Testis (tissue), 2 donors: ENCODE measurements at regions not wholly inside any gene's neighbourhood (a gene's known extent, or its start where the extent isn't known, plus 50 kb on each side); places are given as distances from the start of the nearest gene placed in this dataset.

Experiments
- DNase-seq: peaks from one replicate; pipeline ENCODE4 v3.0.0-alpha.2; 2019
- H3K27ac ChIP-seq, 2 donors: fragments of 200-600 bp; sonication (generic); one replicate each; pipeline ENCODE4 v1.5.1; 2019
- H3K27me3 ChIP-seq: fragments of 200-600 bp; sonication (generic); one replicate; pipeline ENCODE4 v1.5.1; 2019
- H3K36me3 ChIP-seq: fragments of 200-600 bp; sonication (generic); one replicate; pipeline ENCODE4 v1.5.1; 2017; ENCODE audit warnings: low read depth; ENCODE audit errors: missing control alignments
- H3K4me1 ChIP-seq: fragments of 200-600 bp; sonication (generic); one replicate; pipeline ENCODE4 v1.5.1; 2019
- H3K4me3 ChIP-seq, 2 donors: fragments of 200-600 bp; sonication (generic); one replicate each; pipeline ENCODE4 v1.5.1; 2017 to 2019
- H3K9me3 ChIP-seq: fragments of 200-600 bp; sonication (generic); one replicate; pipeline ENCODE4 v1.5.1; 2017
- CTCF ChIP-seq, 3 experiments: fragments of 450-650 bp in 2 of 3; fragments of 200-600 bp in 1 of 3; sonication (generic) in 1 of 3; IDR thresholded peaks; one replicate each; pipeline ENCODE4 v1.5.1; 2016 to 2019; ENCODE audit warnings: antibody characterized with exemption in 3 of 3, mild to moderate bottlenecking in 2 of 3, moderate library complexity in 1 of 3
- POLR2A ChIP-seq: fragments of 450-650 bp; IDR thresholded peaks from one replicate; pipeline ENCODE4 v1.6.1; 2017; ENCODE audit warnings: antibody characterized with exemption, mild to moderate bottlenecking, moderate library complexity
- WGBS, 2 donors: methylation state at CpG; one replicate each; pipeline ENCODE4 v1.1.5; 2018; 5-methylcytosine and 5-hydroxymethylcytosine counted together
- intact Hi-C: fragments of 100-400 bp; cut with DNase I; formaldehyde crosslinking; loops from one replicate; pipeline ENCODE4 v1.15.1; 2023; ENCODE audit warnings: low total_unique reads

- Histone ChIP-seq H3K27ac (no peak overlapping the region), H3K4me1 (no peaks in the 10 kb centered on the region), H3K27me3 (no peaks in the 10 kb centered on the region), H3K36me3 (no peaks in the 10 kb centered on the region), H3K4me3 (no peak overlapping the region), H3K9me3 (no peaks in the 10 kb centered on the region)
- TF ChIP-seq POLR2A = no peak
- no peak for TF ChIP-seq CTCF (IDR thresholded peaks at IDR 0.05)
- no peak for DNase-seq
- WGBS, 2 donors = 46 to 59% methylated on average over 7 of the region's 7 CpGs
- intact Hi-C loops = no loop called here
Observed at GRCh38 chr1:188056011-188056410, 1227.3 kb downstream of the PLA2G4A start.

- no peak overlapping the region for H3K4me3 ChIP-seq
- no peak overlapping the region for H3K27ac ChIP-seq
- H3K4me1 ChIP-seq = no peaks in the 10 kb centered on the region
- no peaks in the 10 kb centered on the region for H3K27me3 ChIP-seq
- no peak for DNase-seq
- TF ChIP-seq CTCF (IDR thresholded peaks at IDR 0.05) = no peak
- no peak for TF ChIP-seq POLR2A
- intact Hi-C loops = no loop called here
- H3K36me3 ChIP-seq = no peaks in the 10 kb centered on the region
- H3K9me3 ChIP-seq = no peaks in the 10 kb centered on the region
- WGBS, 2 donors = 74 to 81% methylated on average over 1 of the region's 1 CpG
Observed at GRCh38 chr1:188058801-188059200, 1230.1 kb downstream of the PLA2G4A start.

GRCh38 chr1:188061881-188062280 is 1233.1 kb downstream of the PLA2G4A start:
- Histone ChIP-seq H3K4me3 (no peak overlapping the region), H3K27ac (no peak overlapping the region), H3K9me3 (no peaks in the 10 kb centered on the region), H3K27me3 (no peaks in the 10 kb centered on the region), H3K36me3 (no peaks in the 10 kb centered on the region), H3K4me1 (no peaks in the 10 kb centered on the region)
- no peak for DNase-seq
- no peak for TF ChIP-seq POLR2A
- no peak for TF ChIP-seq CTCF (IDR thresholded peaks at IDR 0.05)
- intact Hi-C loops = no loop called here

GRCh38 chr1:188062456-188062855 is 1233.7 kb downstream of the PLA2G4A start:
- TF ChIP-seq CTCF (IDR thresholded peaks at IDR 0.05) (no peak), POLR2A (no peak)
- Histone ChIP-seq H3K27ac (no peak overlapping the region), H3K27me3 (no peaks in the 10 kb centered on the region), H3K4me1 (no peaks in the 10 kb centered on the region), H3K9me3 (no peaks in the 10 kb centered on the region), H3K4me3 (no peak overlapping the region), H3K36me3 (no peaks in the 10 kb centered on the region)
- DNase-seq = no peak
- intact Hi-C loops = no loop called here
- WGBS, 2 donors = 77 to 93% methylated on average over 1 of the region's 1 CpG

GRCh38 chr1:188065917-188066316 is 1237.2 kb downstream of the PLA2G4A start:
- Histone ChIP-seq H3K9me3 (no peaks in the 10 kb centered on the region), H3K4me3 (no peak overlapping the region), H3K27me3 (no peaks in the 10 kb centered on the region), H3K27ac (no peak overlapping the region), H3K36me3 (no peaks in the 10 kb centered on the region), H3K4me1 (no peaks in the 10 kb centered on the region)
- no peak for DNase-seq
- 90 to 100% methylated on average over 1 of the region's 1 CpG for WGBS, 2 donors
- no peak for TF ChIP-seq CTCF (IDR thresholded peaks at IDR 0.05)
- TF ChIP-seq POLR2A = no peak
- intact Hi-C loops = no loop called here
